DOHH2 (cell line): ENCODE measurements at regions not wholly inside any gene's neighbourhood (a gene's known extent, or its start where the extent isn't known, plus 50 kb on each side); places are given as distances from the start of the nearest gene placed in this dataset.

Experiments used
- H3F3A ChIP-seq: fragments of 200-600 bp; sonication (generic), shearing (Covaris generic); 2 replicates; pipeline ENCODE4 v1.6.0; 2016; ENCODE audit warnings: antibody characterized with exemption, mild to moderate bottlenecking; ENCODE audit not compliant: control insufficient read depth, insufficient read depth
- H3K27ac ChIP-seq: fragments of 200-600 bp; sonication (generic); 2 replicates; pipeline ENCODE4 v1.5.1; 2014; ENCODE audit warnings: low read depth, mild to moderate bottlenecking, low read length, moderate library complexity
- H3K27me3 ChIP-seq: fragments of 200-600 bp; sonication (generic); 2 replicates; pipeline ENCODE4 v1.6.1; 2014; ENCODE audit warnings: mild to moderate bottlenecking, low read length, mixed read lengths; ENCODE audit not compliant: control insufficient read depth
- H3K36me3 ChIP-seq: fragments of 200-600 bp; sonication (generic); 2 replicates; pipeline ENCODE4 v1.6.1; 2014; ENCODE audit warnings: mild to moderate bottlenecking, low read length, moderate library complexity, mixed read lengths; ENCODE audit not compliant: control insufficient read depth
- H3K4me1 ChIP-seq: fragments of 200-600 bp; sonication (generic); 2 replicates; pipeline ENCODE4 v1.6.1; 2014; ENCODE audit warnings: mild to moderate bottlenecking, low read length, mixed read lengths; ENCODE audit not compliant: control insufficient read depth
- H3K4me2 ChIP-seq: fragments of 200-600 bp; sonication (generic); 2 replicates; pipeline ENCODE4 v1.6.0; 2014; ENCODE audit warnings: mild to moderate bottlenecking, low read length, moderate library complexity
- H3K4me3 ChIP-seq: fragments of 200-600 bp; sonication (generic); 2 replicates; pipeline ENCODE4 v1.5.1; 2014; ENCODE audit warnings: mild to moderate bottlenecking, low read length, mixed read lengths
- H3K79me2 ChIP-seq: fragments of 200-600 bp; sonication (generic); 2 replicates; pipeline ENCODE4 v1.6.1; 2014; ENCODE audit warnings: mild to moderate bottlenecking, low read length, mixed read lengths; ENCODE audit not compliant: control insufficient read depth
- H3K9me2 ChIP-seq: fragments of 200-600 bp; sonication (generic); replicated peaks from 2 replicates; pipeline ENCODE4 v1.6.1; 2014; ENCODE audit warnings: mild to moderate bottlenecking, low read length, mixed read lengths; ENCODE audit not compliant: control insufficient read depth
- H3K9me3 ChIP-seq: fragments of 200-600 bp; sonication (generic); 2 replicates; pipeline ENCODE4 v1.6.1; 2014; ENCODE audit warnings: antibody characterized with exemption, low read length, mixed read lengths; ENCODE audit not compliant: control insufficient read depth, insufficient read depth
- H4K20me1 ChIP-seq: fragments of 200-600 bp; sonication (generic); 2 replicates; pipeline ENCODE4 v1.6.0; 2014; ENCODE audit warnings: low read depth, mild to moderate bottlenecking, antibody characterized with exemption, low read length, moderate library complexity; ENCODE audit not compliant: control insufficient read depth, insufficient read depth
- CTCF ChIP-seq: fragments of 200-600 bp; sonication (generic); IDR thresholded peaks from one replicate; pipeline ENCODE4 v1.5.1; 2014; ENCODE audit warnings: antibody characterized with exemption, mild to moderate bottlenecking, low read depth, low read length; ENCODE audit not compliant: poor library complexity, severe bottlenecking
- EZH2phosphoT487 ChIP-seq: fragments of 200-600 bp; sonication (generic); IDR thresholded peaks from 2 replicates; pipeline ENCODE4 v1.6.1; 2017; ENCODE audit warnings: borderline replicate concordance, mild to moderate bottlenecking, antibody characterized with exemption, low read length, moderate library complexity, mixed read lengths

GRCh38 chr1:182238421-182238820 is 153.2 kb downstream of the GLUL start:
- no peak overlapping the region for H3K27ac ChIP-seq
- H3K4me2 ChIP-seq, result no peak overlapping the region
- H3K79me2 ChIP-seq, result no peaks in the 10 kb centered on the region
- H3K4me3 ChIP-seq, result no peak overlapping the region
- TF ChIP-seq CTCF, result no peak
- no peak for TF ChIP-seq EZH2phosphoT487
- no peaks in the 10 kb centered on the region; the same call in 1 of the 2 replicates for H3K27me3 ChIP-seq
- no peaks in the 10 kb centered on the region for H3K9me3 ChIP-seq
- H3K36me3 ChIP-seq, result no peaks in the 10 kb centered on the region
- H3K4me1 ChIP-seq, result no peaks in the 10 kb centered on the region
- no peaks in the 10 kb centered on the region for H4K20me1 ChIP-seq
- H3K9me2 ChIP-seq, result no peaks in the 10 kb centered on the region
- H3F3A ChIP-seq, result no peaks in the 10 kb centered on the region

GRCh38 chr1:182237329-182237728 is 154.3 kb downstream of the GLUL start:
- TF ChIP-seq EZH2phosphoT487 (no peak), CTCF (no peak)

GRCh38 chr1:182236651-182237077 is 154.9 kb downstream of the GLUL start:
- TF ChIP-seq EZH2phosphoT487, result no peak
- no peak for TF ChIP-seq CTCF
- Histone ChIP-seq H3F3A (no peaks in the 10 kb centered on the region), H3K4me1 (no peaks in the 10 kb centered on the region), H3K36me3 (no peaks in the 10 kb centered on the region), H4K20me1 (no peaks in the 10 kb centered on the region), H3K79me2 (no peaks in the 10 kb centered on the region), H3K9me3 (no peaks in the 10 kb centered on the region), H3K27me3 (no peaks in the 10 kb centered on the region; the same call in 1 of the 2 replicates), H3K27ac (no peak overlapping the region), H3K4me3 (no peak overlapping the region), H3K4me2 (no peak overlapping the region), H3K9me2 (no peaks in the 10 kb centered on the region)

More at GRCh38 chr1:182237329-182237728, 154.3 kb downstream of the GLUL start:
- H3K27me3 ChIP-seq, result no peaks in the 10 kb centered on the region; the same call in 1 of the 2 replicates
- H3K9me2 ChIP-seq, result no peaks in the 10 kb centered on the region
- H3K9me3 ChIP-seq, result no peaks in the 10 kb centered on the region
- no peaks in the 10 kb centered on the region for H4K20me1 ChIP-seq
- no peaks in the 10 kb centered on the region for H3K4me1 ChIP-seq
- no peaks in the 10 kb centered on the region for H3F3A ChIP-seq
- no peak overlapping the region for H3K27ac ChIP-seq
- no peak overlapping the region for H3K4me3 ChIP-seq
- no peaks in the 10 kb centered on the region for H3K36me3 ChIP-seq
- H3K4me2 ChIP-seq, result no peak overlapping the region
- no peaks in the 10 kb centered on the region for H3K79me2 ChIP-seq
